ENCODE measurements at regions not wholly inside any gene's neighbourhood (a gene's known extent, or its start where the extent isn't known, plus 50 kb on each side); places are given as distances from the start of the nearest gene placed in this dataset.
"Not testable (repeated sequence)": the region's sequence is repeated elsewhere in the genome, so short reads cannot be mapped to it uniquely, and the experiment has no call there.

- no peaks in the 10 kb centered on the region for H3K9me3 Mint-ChIP-seq
Observed at GRCh38 chr5:32934529-32934928, 223.4 kb downstream of the NPR3 start.

GRCh38 chr5:32935283-32935682 is 224.2 kb downstream of the NPR3 start:
- Mint-ChIP-seq H3K27ac (no peak overlapping the region), H3K4me3 (no peak overlapping the region), H3K9me3 (no peaks in the 10 kb centered on the region), H3K27me3 (ENCODE audit: insufficient read depth) (no peaks in the 10 kb centered on the region), H3K4me1 (ENCODE audit: low read depth) (no peaks in the 10 kb centered on the region), H3K36me3 (ENCODE audit: low read depth) (no peaks in the 10 kb centered on the region)
- no peak for DNase-seq (ENCODE audit: low spot score)
- intact Hi-C loops (cut with micrococcal nuclease): no loop called here

More at GRCh38 chr5:32934529-32934928, 223.4 kb downstream of the NPR3 start:
- Mint-ChIP-seq H3K4me3 (no peak overlapping the region), H3K36me3 (ENCODE audit: low read depth) (no peaks in the 10 kb centered on the region), H3K27ac (no peak overlapping the region), H3K27me3 (ENCODE audit: insufficient read depth) (no peaks in the 10 kb centered on the region), H3K4me1 (ENCODE audit: low read depth) (no peaks in the 10 kb centered on the region)
- intact Hi-C loops (cut with micrococcal nuclease): no loop called here
- no peak for DNase-seq (ENCODE audit: low spot score)

- DNase-seq (ENCODE audit: low spot score): no peak
- Mint-ChIP-seq H3K36me3 (ENCODE audit: low read depth) (no peaks in the 10 kb centered on the region), H3K4me3 (no peak overlapping the region), H3K27me3 (ENCODE audit: insufficient read depth) (no peaks in the 10 kb centered on the region), H3K9me3 (no peaks in the 10 kb centered on the region), H3K27ac (no peak overlapping the region), H3K4me1 (ENCODE audit: low read depth) (no peaks in the 10 kb centered on the region)
- intact Hi-C loops (cut with micrococcal nuclease): no loop called here
Observed at GRCh38 chr5:32936329-32936728, 225.2 kb downstream of the NPR3 start.

- Mint-ChIP-seq H3K27ac (no peak overlapping the region), H3K9me3 (no peaks in the 10 kb centered on the region), H3K27me3 (ENCODE audit: insufficient read depth) (no peaks in the 10 kb centered on the region), H3K36me3 (ENCODE audit: low read depth) (no peaks in the 10 kb centered on the region), H3K4me3 (no peak overlapping the region), H3K4me1 (ENCODE audit: low read depth) (no peaks in the 10 kb centered on the region)
- no peak for DNase-seq (ENCODE audit: low spot score)
- intact Hi-C loops (cut with micrococcal nuclease): no loop called here
Observed at GRCh38 chr5:32942225-32942989, 231.3 kb downstream of the NPR3 start.

GRCh38 chr5:32949286-32949970 is 238.3 kb downstream of the NPR3 start:
- intact Hi-C loops (cut with micrococcal nuclease): no loop called here
- DNase-seq (ENCODE audit: low spot score): no peak
- Mint-ChIP-seq H3K9me3 (no peaks in the 10 kb centered on the region), H3K4me3 (no peak overlapping the region), H3K36me3 (ENCODE audit: low read depth) (no peaks in the 10 kb centered on the region), H3K27me3 (ENCODE audit: insufficient read depth) (no peaks in the 10 kb centered on the region), H3K4me1 (ENCODE audit: low read depth) (no peaks in the 10 kb centered on the region), H3K27ac (no peak overlapping the region)

GRCh38 chr5:32951003-32951402 is 239.9 kb downstream of the NPR3 start:
- no peak overlapping the region for H3K27ac Mint-ChIP-seq
- no peaks in the 10 kb centered on the region for H3K36me3 Mint-ChIP-seq (ENCODE audit: low read depth)
- H3K27me3 Mint-ChIP-seq (ENCODE audit: insufficient read depth): no peaks in the 10 kb centered on the region
- H3K9me3 Mint-ChIP-seq: no peaks in the 10 kb centered on the region
- no peaks in the 10 kb centered on the region for H3K4me1 Mint-ChIP-seq (ENCODE audit: low read depth)
- no peak overlapping the region for H3K4me3 Mint-ChIP-seq
- DNase-seq (ENCODE audit: low spot score): no peak
- intact Hi-C loops (cut with micrococcal nuclease): no loop called here

GRCh38 chr5:32951878-32952277 is 240.8 kb downstream of the NPR3 start:
- no peak overlapping the region for H3K4me3 Mint-ChIP-seq
- no peaks in the 10 kb centered on the region for H3K9me3 Mint-ChIP-seq
- H3K27me3 Mint-ChIP-seq (ENCODE audit: insufficient read depth): no peaks in the 10 kb centered on the region
- no peaks in the 10 kb centered on the region for H3K4me1 Mint-ChIP-seq (ENCODE audit: low read depth)
- no peak overlapping the region for H3K27ac Mint-ChIP-seq
- DNase-seq (ENCODE audit: low spot score): no peak
- intact Hi-C loops (cut with micrococcal nuclease): no loop called here
- no peaks in the 10 kb centered on the region for H3K36me3 Mint-ChIP-seq (ENCODE audit: low read depth)

- intact Hi-C loops (cut with micrococcal nuclease); DNase-seq (ENCODE audit: low spot score); H3K9me3 Mint-ChIP-seq; H3K27me3 Mint-ChIP-seq (ENCODE audit: insufficient read depth); H3K27ac Mint-ChIP-seq; H3K4me1 Mint-ChIP-seq (ENCODE audit: low read depth); H3K4me3 Mint-ChIP-seq; H3K36me3 Mint-ChIP-seq (ENCODE audit: low read depth): not testable (repeated sequence)
Observed at GRCh38 chr5:32952421-32952820, 241.3 kb downstream of the NPR3 start.

- Mint-ChIP-seq H3K9me3 (peaks cover 6% of the 10 kb centered on the region), H3K36me3 (ENCODE audit: low read depth) (no peaks in the 10 kb centered on the region), H3K4me1 (ENCODE audit: low read depth) (no peaks in the 10 kb centered on the region), H3K27me3 (ENCODE audit: insufficient read depth) (no peaks in the 10 kb centered on the region), H3K27ac (no peak overlapping the region), H3K4me3 (no peak overlapping the region)
- intact Hi-C loops (cut with micrococcal nuclease): no loop called here
- no peak for DNase-seq (ENCODE audit: low spot score)
Observed at GRCh38 chr5:32953694-32954093, 242.6 kb downstream of the NPR3 start.

GRCh38 chr5:32955814-32956213 is 244.7 kb downstream of the NPR3 start:
- H3K4me3 Mint-ChIP-seq: no peak overlapping the region
- no peak overlapping the region for H3K27ac Mint-ChIP-seq
- H3K36me3 Mint-ChIP-seq (ENCODE audit: low read depth): no peaks in the 10 kb centered on the region
- no peaks in the 10 kb centered on the region for H3K4me1 Mint-ChIP-seq (ENCODE audit: low read depth)
- intact Hi-C loops (cut with micrococcal nuclease): no loop called here
- DNase-seq (ENCODE audit: low spot score): no peak
- peaks cover 6% of the 10 kb centered on the region for H3K9me3 Mint-ChIP-seq
- H3K27me3 Mint-ChIP-seq (ENCODE audit: insufficient read depth): no peaks in the 10 kb centered on the region

- Mint-ChIP-seq H3K27me3 (ENCODE audit: insufficient read depth) (no peaks in the 10 kb centered on the region), H3K4me1 (ENCODE audit: low read depth) (no peaks in the 10 kb centered on the region), H3K4me3 (no peak overlapping the region), H3K27ac (no peak overlapping the region), H3K36me3 (ENCODE audit: low read depth) (no peaks in the 10 kb centered on the region), H3K9me3 (peaks cover 6% of the 10 kb centered on the region)
- intact Hi-C loops (cut with micrococcal nuclease): no loop called here
- DNase-seq (ENCODE audit: low spot score): no peak
Observed at GRCh38 chr5:32960340-32961058, 249.4 kb downstream of the NPR3 start.

GRCh38 chr5:32961059-32961415 is 249.9 kb downstream of the NPR3 start:
- H3K27me3 Mint-ChIP-seq (ENCODE audit: insufficient read depth): no peaks in the 10 kb centered on the region
- no peak overlapping the region for H3K4me3 Mint-ChIP-seq
- H3K27ac Mint-ChIP-seq: no peak overlapping the region
- intact Hi-C loops (cut with micrococcal nuclease): no loop called here
- DNase-seq (ENCODE audit: low spot score): no peak
- H3K9me3 Mint-ChIP-seq: peaks cover 6% of the 10 kb centered on the region
- no peaks in the 10 kb centered on the region for H3K36me3 Mint-ChIP-seq (ENCODE audit: low read depth)
- no peaks in the 10 kb centered on the region for H3K4me1 Mint-ChIP-seq (ENCODE audit: low read depth)

GRCh38 chr5:32964261-32964660 is 253.1 kb downstream of the NPR3 start:
- H3K9me3 Mint-ChIP-seq: no peaks in the 10 kb centered on the region
- H3K27ac Mint-ChIP-seq: no peak overlapping the region
- H3K36me3 Mint-ChIP-seq (ENCODE audit: low read depth): no peaks in the 10 kb centered on the region
- no peaks in the 10 kb centered on the region for H3K27me3 Mint-ChIP-seq (ENCODE audit: insufficient read depth)
- no peaks in the 10 kb centered on the region for H3K4me1 Mint-ChIP-seq (ENCODE audit: low read depth)
- H3K4me3 Mint-ChIP-seq: no peak overlapping the region
- intact Hi-C loops (cut with micrococcal nuclease): no loop called here
- no peak for DNase-seq (ENCODE audit: low spot score)

Data from activated T-helper 1 cell treated with anti-CD3 and anti-CD28 coated beads, Interleukin-12 subunit alpha, Interleukin-12 subunit beta, Interleukin-2, Interleukin-4 antibody, amounts not matched to agents 30 ng/mL and 10 ng/mL and 1 ng/mL, durations not matched to agents 14 hours and 24 hours and 36 hours (primary cell).